ENCODE measurements at regions not wholly inside any gene's neighbourhood (a gene's known extent, or its start where the extent isn't known, plus 50 kb on each side); places are given as distances from the start of the nearest gene placed in this dataset.

GRCh38 chr12:90085494-90086274 is 377.0 kb upstream of the ATP2B1 start:
- no peak for DNase-seq (ENCODE audit: low read depth)
- H3K4me3 ChIP-seq (ENCODE audit: low read depth, low read length), result no peak overlapping the region
- TF ChIP-seq, protein P1, sequence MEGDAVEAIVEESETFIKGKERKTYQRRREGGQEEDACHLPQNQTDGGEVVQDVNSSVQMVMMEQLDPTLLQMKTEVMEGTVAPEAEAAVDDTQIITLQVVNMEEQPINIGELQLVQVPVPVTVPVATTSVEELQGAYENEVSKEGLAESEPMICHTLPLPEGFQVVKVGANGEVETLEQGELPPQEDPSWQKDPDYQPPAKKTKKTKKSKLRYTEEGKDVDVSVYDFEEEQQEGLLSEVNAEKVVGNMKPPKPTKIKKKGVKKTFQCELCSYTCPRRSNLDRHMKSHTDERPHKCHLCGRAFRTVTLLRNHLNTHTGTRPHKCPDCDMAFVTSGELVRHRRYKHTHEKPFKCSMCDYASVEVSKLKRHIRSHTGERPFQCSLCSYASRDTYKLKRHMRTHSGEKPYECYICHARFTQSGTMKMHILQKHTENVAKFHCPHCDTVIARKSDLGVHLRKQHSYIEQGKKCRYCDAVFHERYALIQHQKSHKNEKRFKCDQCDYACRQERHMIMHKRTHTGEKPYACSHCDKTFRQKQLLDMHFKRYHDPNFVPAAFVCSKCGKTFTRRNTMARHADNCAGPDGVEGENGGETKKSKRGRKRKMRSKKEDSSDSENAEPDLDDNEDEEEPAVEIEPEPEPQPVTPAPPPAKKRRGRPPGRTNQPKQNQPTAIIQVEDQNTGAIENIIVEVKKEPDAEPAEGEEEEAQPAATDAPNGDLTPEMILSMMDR (conservative IDR thresholded peaks at IDR 0.05; ENCODE audit: low read depth, low read length), result no peak

GRCh38 chr12:90084018-90084417 is 375.4 kb upstream of the ATP2B1 start:
- H3K4me3 ChIP-seq (ENCODE audit: low read depth, low read length), result no peak overlapping the region
- no peak for DNase-seq (ENCODE audit: low read depth)
- TF ChIP-seq, protein P1 (conservative IDR thresholded peaks at IDR 0.05; ENCODE audit: low read depth, low read length), result no peak

DNA sequence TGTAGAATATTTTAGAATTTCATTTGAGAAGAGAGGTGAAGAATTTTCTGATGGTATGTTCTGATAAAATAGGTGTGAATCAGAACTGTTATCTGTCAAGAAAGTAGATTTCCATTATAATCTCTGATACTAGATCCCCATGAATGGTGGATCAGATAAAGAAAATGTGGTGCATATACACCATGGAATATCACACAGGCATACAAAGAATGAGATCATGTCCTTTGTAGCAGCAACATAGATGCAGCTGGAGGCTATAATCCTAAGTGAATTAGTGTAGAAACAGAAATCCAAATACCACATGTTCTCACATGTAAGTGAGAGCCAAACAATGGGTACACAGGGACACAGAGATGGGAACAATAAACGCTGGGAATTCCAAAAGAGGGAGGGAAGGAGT is 372.0 kb upstream of the ATP2B1 start:
- no peak for DNase-seq (ENCODE audit: low read depth)
- TF ChIP-seq, protein P1 (conservative IDR thresholded peaks at IDR 0.05; ENCODE audit: low read depth, low read length), result no peak
- no peak overlapping the region for H3K4me3 ChIP-seq (ENCODE audit: low read depth, low read length)

DNA sequence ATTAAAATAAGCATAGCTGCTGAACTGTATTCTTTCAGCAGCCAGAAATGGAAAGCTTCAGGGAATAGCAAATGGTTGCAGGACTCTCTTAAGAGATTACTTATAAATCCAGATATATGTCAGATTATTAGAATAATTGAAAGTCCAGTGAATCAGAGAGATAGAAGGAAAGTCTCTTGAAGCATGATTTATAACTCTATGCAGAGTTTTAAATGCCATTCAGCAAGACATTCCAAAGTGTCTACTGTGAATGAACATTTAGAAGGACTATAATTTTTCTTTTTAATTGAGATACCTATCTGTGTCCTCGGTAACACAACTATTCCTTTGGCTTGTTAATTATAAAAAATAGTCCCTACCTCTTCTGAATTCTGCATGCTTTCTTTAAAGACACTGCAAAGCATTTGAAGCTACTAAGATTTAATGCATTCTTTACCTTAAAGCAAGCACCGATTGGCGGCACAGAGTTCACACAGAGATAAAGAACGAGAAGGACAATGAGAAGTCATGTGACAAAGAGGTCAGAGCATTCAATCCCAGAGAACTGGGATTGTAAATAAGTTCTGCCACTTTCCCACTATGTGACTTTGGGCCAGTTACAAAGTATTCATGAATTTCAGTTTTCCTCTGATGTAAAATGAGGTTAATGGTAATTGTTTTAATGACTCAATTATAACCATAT is 371.0 kb upstream of the ATP2B1 start:
- TF ChIP-seq, protein P1 (conservative IDR thresholded peaks at IDR 0.05; ENCODE audit: low read depth, low read length), result no peak
- H3K4me3 ChIP-seq (ENCODE audit: low read depth, low read length), result no peak overlapping the region
- DNase-seq (ENCODE audit: low read depth), result no peak

DNA sequence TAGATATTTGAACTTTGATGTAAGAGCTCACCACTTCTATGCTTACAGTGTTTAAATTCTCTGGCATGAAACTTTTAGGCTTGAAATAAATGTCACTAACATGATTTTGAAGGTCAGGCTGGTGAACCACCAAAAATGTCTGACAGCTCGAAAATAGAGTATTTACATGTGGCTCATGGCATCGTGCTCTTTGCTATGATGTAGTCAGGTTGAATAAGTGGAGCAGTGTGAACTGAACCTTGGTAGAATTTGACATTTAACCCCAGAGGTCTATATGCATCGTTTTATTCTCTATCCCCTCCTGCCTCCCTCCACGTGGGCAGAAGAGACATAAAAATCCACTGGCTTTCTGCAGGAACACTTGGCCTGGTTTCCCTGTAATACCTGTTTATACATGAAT is 369.7 kb upstream of the ATP2B1 start:
- no peak overlapping the region for H3K4me3 ChIP-seq (ENCODE audit: low read depth, low read length)
- TF ChIP-seq, protein P1 (conservative IDR thresholded peaks at IDR 0.05; ENCODE audit: low read depth, low read length), result no peak
- DNase-seq (ENCODE audit: low read depth), result no peak

DNA sequence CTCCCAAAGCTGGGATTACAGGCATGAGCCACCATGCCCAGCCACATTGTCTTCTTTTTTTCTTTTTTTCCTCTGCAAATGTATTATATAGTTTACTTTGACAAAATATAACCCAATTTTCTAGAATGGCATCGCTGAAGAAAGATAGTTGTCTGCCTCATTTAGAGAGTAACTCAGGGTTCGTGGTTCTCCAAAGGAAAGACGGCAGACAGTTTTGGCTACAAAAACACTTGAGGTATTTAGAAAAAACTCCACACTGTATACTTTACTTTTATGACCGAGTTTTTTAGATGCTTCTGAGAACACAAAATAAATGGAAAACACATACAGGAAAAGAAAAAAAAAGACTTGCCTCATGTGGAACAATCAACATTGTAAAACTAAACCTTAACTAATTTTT is 369.1 kb upstream of the ATP2B1 start:
- TF ChIP-seq, protein P1 (conservative IDR thresholded peaks at IDR 0.05; ENCODE audit: low read depth, low read length), result no peak
- DNase-seq (ENCODE audit: low read depth), result no peak
- H3K4me3 ChIP-seq (ENCODE audit: low read depth, low read length), result no peak overlapping the region

All from epithelial cell of proximal tubule (primary cell).